ENCODE measurements at regions not wholly inside any gene's neighbourhood (a gene's known extent, or its start where the extent isn't known, plus 50 kb on each side); places are given as distances from the start of the nearest gene placed in this dataset.

DNA sequence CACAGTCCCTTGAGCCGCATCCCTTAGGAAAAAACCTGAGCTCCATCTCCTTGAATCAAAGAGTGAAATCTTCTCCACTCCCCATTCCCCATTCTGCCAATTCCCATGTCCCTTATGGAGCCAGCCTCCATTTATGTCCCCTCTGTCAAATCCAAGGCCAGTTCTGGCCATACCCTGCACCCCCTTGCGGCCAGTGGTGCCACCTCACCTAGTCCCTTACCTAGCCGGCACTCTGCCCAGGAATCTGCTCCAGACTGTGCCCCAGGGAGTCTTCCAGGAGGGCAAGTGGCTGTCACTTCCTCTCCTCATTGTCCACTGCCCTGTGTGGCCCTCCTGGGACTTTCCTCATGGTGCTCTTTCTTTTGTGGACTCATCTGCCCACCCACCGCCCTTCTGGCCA, 195.4 kb upstream of the RMP24 start:
- dilution Hi-C loops (cut with MboI; ENCODE audit: extremely low pct_ligation_motif_present, low sequenced_read_pairs) = no loop called here

GRCh38 chr18:35778850-35779627, 193.4 kb upstream of the RMP24 start:
- Histone ChIP-seq H3K79me2 (ENCODE audit: control insufficient read depth, insufficient read depth, low read length) (no peaks in the 10 kb centered on the region), H2AFZ (ENCODE audit: low read depth, low read length) (no peak overlapping the region), H3K9me1 (replicated peaks; ENCODE audit: control insufficient read depth, extremely low read depth, insufficient read depth, low read length) (no peaks in the 10 kb centered on the region), H3K4me1 (ENCODE audit: control insufficient read depth, extremely low read depth, insufficient read depth, low read length) (no peaks in the 10 kb centered on the region), H3K9me3 (replicated peaks; ENCODE audit: control insufficient read depth, insufficient read depth, low read length) (no peaks in the 10 kb centered on the region), H3K4me3 (replicated peaks in 1 of 3; ENCODE audit: insufficient read depth in 1 of 3, low read depth in 1 of 3, low read length in 3 of 3) (no peak overlapping the region), H3K9ac (replicated peaks; ENCODE audit: extremely low read depth, insufficient read depth, low read length) (no peak overlapping the region), H3K36me3 (ENCODE audit: control insufficient read depth in 2 of 2, extremely low read depth in 1 of 2, insufficient read depth in 2 of 2, low read length in 2 of 2) (no peaks in the 10 kb centered on the region), H4K20me1 (replicated peaks; ENCODE audit: control insufficient read depth, extremely low read depth, insufficient read depth, low read length) (no peaks in the 10 kb centered on the region), H3K4me2 (ENCODE audit: insufficient read depth, low read length) (no peak overlapping the region), H3K27me3 (ENCODE audit: control insufficient read depth in 2 of 2, insufficient read depth in 2 of 2, low read length in 2 of 2) (peaks cover 0 to 9% of the 10 kb centered on the region in 2 experiments), H3K27ac (ENCODE audit: insufficient read depth, low read depth, low read length) (no peak overlapping the region)
- dilution Hi-C loops (cut with MboI; ENCODE audit: extremely low pct_ligation_motif_present, low sequenced_read_pairs) = no loop called here
- intact Hi-C loops (cut with micrococcal nuclease) = no loop called here
- no TSS peak for BruUV-seq (replicated peaks)
- TF ChIP-seq EZH2 (IDR thresholded peaks at IDR 0.05; ENCODE audit: borderline replicate concordance, low read depth, low read length, severe bottlenecking) (no peak), MAX (IDR thresholded peaks at IDR 0.05; ENCODE audit: insufficient read depth, insufficient read length) (no peak), FOS (IDR thresholded peaks at IDR 0.05; ENCODE audit: borderline replicate concordance, insufficient read depth, low read length) (no peak), POLR2A (IDR thresholded peaks at IDR 0.05; ENCODE audit: low read depth, low read length) (no peak), MYC (IDR thresholded peaks at IDR 0.05; ENCODE audit: low read depth, low read length) (no peak), GATA2 (IDR thresholded peaks at IDR 0.05; ENCODE audit: insufficient read depth, insufficient read length, low read depth, low read length) (no peak), JUN (IDR thresholded peaks at IDR 0.05; ENCODE audit: borderline replicate concordance, insufficient read depth, insufficient read length, low read depth) (no peak)
- DNase-seq (ENCODE audit: low read depth, low spot score) (no peak), FAIRE-seq (no peak)
- ChIA-PET CTCF (interaction anchor here (1.0 kb wide), 1 partner anchor 171 kb away, joined by 3 read pairs; no protein-coding TSS in a partner anchor), POLR2A (no interaction called here)

More for the DNA sequence above, 195.4 kb upstream of the RMP24 start:
- Histone ChIP-seq H2AFZ (ENCODE audit: low read depth, low read length) (no peak overlapping the region), H3K4me1 (ENCODE audit: control insufficient read depth, extremely low read depth, insufficient read depth, low read length) (no peaks in the 10 kb centered on the region), H3K27ac (ENCODE audit: insufficient read depth, low read depth, low read length) (no peak overlapping the region), H3K27me3 (ENCODE audit: control insufficient read depth in 2 of 2, insufficient read depth in 2 of 2, low read length in 2 of 2) (peaks cover 0 to 9% of the 10 kb centered on the region in 2 experiments), H3K4me3 (replicated peaks in 1 of 3; ENCODE audit: insufficient read depth in 1 of 3, low read depth in 1 of 3, low read length in 3 of 3) (no peak overlapping the region), H3K9me3 (replicated peaks; ENCODE audit: control insufficient read depth, insufficient read depth, low read length) (no peaks in the 10 kb centered on the region), H3K4me2 (ENCODE audit: insufficient read depth, low read length) (no peak overlapping the region), H3K79me2 (ENCODE audit: control insufficient read depth, insufficient read depth, low read length) (no peaks in the 10 kb centered on the region), H4K20me1 (replicated peaks; ENCODE audit: control insufficient read depth, extremely low read depth, insufficient read depth, low read length) (no peaks in the 10 kb centered on the region), H3K9me1 (replicated peaks; ENCODE audit: control insufficient read depth, extremely low read depth, insufficient read depth, low read length) (no peaks in the 10 kb centered on the region), H3K36me3 (ENCODE audit: control insufficient read depth in 2 of 2, extremely low read depth in 1 of 2, insufficient read depth in 2 of 2, low read length in 2 of 2) (no peaks in the 10 kb centered on the region), H3K9ac (replicated peaks; ENCODE audit: extremely low read depth, insufficient read depth, low read length) (no peak overlapping the region)
- intact Hi-C loops (cut with micrococcal nuclease) = no loop called here
- POLR2A ChIA-PET = no interaction called here
- no TSS peak for BruUV-seq (replicated peaks)
- DNase-seq (ENCODE audit: low read depth, low spot score) = no peak
- TF ChIP-seq MAX (IDR thresholded peaks at IDR 0.05; ENCODE audit: insufficient read depth, insufficient read length) (no peak), FOS (IDR thresholded peaks at IDR 0.05; ENCODE audit: borderline replicate concordance, insufficient read depth, low read length) (no peak), POLR2AphosphoS5 (IDR thresholded peaks at IDR 0.05; ENCODE audit: insufficient read depth, low read depth, low read length) (no peak)
- CTCF ChIA-PET = interaction anchor here (1.5 to 2.6 kb wide), 2 partner anchors 21 to 173 kb away, joined by 9 to 10 read pairs; no protein-coding TSS in a partner anchor
- FAIRE-seq = no peak

Data from endothelial cell of umbilical vein (primary cell).